Uterus (tissue), 2 donors: ENCODE measurements at regions not wholly inside any gene's neighbourhood (a gene's known extent, or its start where the extent isn't known, plus 50 kb on each side); places are given as distances from the start of the nearest gene placed in this dataset.

ENCODE experiments used
- CTCF ChIP-seq, 4 experiments: fragments of 200-600 bp in 2 of 4; fragments of 450-650 bp in 2 of 4; sonication (generic) in 2 of 4; IDR thresholded peaks; one replicate each; pipeline ENCODE4 v1.5.1; 2016 to 2019; ENCODE audit warnings: antibody characterized with exemption in 4 of 4, mild to moderate bottlenecking in 2 of 4, moderate library complexity in 1 of 4
- POLR2A ChIP-seq, 2 donors: fragments of 450-650 bp; IDR thresholded peaks; one replicate each; pipeline ENCODE4 v1.6.1; 2016; ENCODE audit warnings: antibody characterized with exemption in 2 of 2, mild to moderate bottlenecking in 1 of 2, moderate library complexity in 1 of 2

GRCh38 chr1:58155418-58156123 is 391.0 kb downstream of the OMA1 start:
- TF ChIP-seq CTCF (IDR thresholded peaks at IDR 0.05): no peak
- TF ChIP-seq POLR2A (IDR thresholded peaks at IDR 0.05): no peak
